ENCODE measurements at regions not wholly inside any gene's neighbourhood (a gene's known extent, or its start where the extent isn't known, plus 50 kb on each side); places are given as distances from the start of the nearest gene placed in this dataset.

DNA sequence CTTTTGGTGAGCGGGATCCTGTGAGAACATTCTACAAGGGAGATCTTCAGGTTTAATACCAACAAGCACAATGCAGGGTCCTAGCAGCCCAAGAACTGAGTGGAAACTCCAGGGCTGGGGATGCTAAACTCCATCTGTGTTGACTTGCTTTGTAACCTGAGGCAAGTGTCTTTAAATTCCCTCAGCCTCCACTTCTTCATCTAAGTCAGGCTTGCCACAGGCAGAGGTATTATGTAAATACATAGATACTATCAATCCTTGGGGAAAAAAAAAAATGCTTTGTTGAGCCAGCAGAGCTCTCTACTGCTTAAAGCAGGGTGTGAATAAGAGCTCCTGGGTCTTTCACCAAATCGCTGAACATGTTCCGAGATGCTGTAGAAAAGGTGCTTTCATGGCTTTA, 114.2 kb upstream of the PHACTR1 start:
- TF ChIP-seq CTCF (IDR thresholded peaks at IDR 0.05) = no peak
- no peak for TF ChIP-seq EZH2 (IDR thresholded peaks at IDR 0.05; ENCODE audit: borderline replicate concordance, insufficient read depth, low read depth, low read length, poor library complexity, severe bottlenecking)
